IMR-90 (cell line): ENCODE measurements at regions not wholly inside any gene's neighbourhood (a gene's known extent, or its start where the extent isn't known, plus 50 kb on each side); places are given as distances from the start of the nearest gene placed in this dataset.

ENCODE experiments used
- ATAC-seq: fragments of 200-7000 bp; cut with Tn5 transposase; 2 replicates; pipeline ENCODE4 v1.9.1; 2020; ENCODE audit warnings: low read depth, mild to moderate bottlenecking, moderate library complexity
- BruUV-seq: library from RNA; stranded (reverse); fragments of 400-500 nt; replicated peaks from 2 replicates; lab custom pipeline; 2021; lab: Mats Ljungman, UMichigan
- CTCF ChIA-PET: fragments of 300-600 bp; formaldehyde crosslinking; extraction: SDS; loops from one replicate; lab custom pipeline; 2021; ENCODE audit warnings: antibody characterized with exemption; lab: Yijun Ruan, JAX
- POLR2A ChIA-PET: fragments of 300-600 bp; sonication (Branson Sonifier 250); formaldehyde crosslinking; loops from one replicate; lab custom pipeline; 2022; ENCODE audit warnings: antibody characterized with exemption; ENCODE audit not compliant: unreplicated experiment; lab: Charles Lee
- DNase-seq: peaks from one replicate; pipeline ENCODE4 v3.0.0; 2013
- H2AFZ ChIP-seq: replicated peaks from 2 replicates; pipeline ENCODE3; 2013; ENCODE audit warnings: low read length, mild to moderate bottlenecking; ENCODE audit not compliant: poor library complexity
- H2AK5ac ChIP-seq: 2 replicates; pipeline ENCODE4 v1.6.1; 2013; ENCODE audit warnings: low read depth, low read length, inconsistent platforms
- H2AK9ac ChIP-seq: replicated peaks from 2 replicates; pipeline ENCODE3; 2013; ENCODE audit warnings: mild to moderate bottlenecking, low read depth, low read length, moderate library complexity; ENCODE audit not compliant: poor library complexity
- H2BK120ac ChIP-seq: 2 replicates; pipeline ENCODE4 v1.6.1; 2013; ENCODE audit warnings: low read depth, low read length, inconsistent platforms
- H2BK15ac ChIP-seq: 3 replicates; pipeline ENCODE4 v1.6.1; 2013; ENCODE audit warnings: low read depth, low read length, inconsistent platforms
- H2BK20ac ChIP-seq: 2 replicates; pipeline ENCODE4 v1.6.1; 2013; ENCODE audit warnings: low read depth, mild to moderate bottlenecking, inconsistent platforms, low read length, moderate library complexity
- H2BK5ac ChIP-seq: 2 replicates; pipeline ENCODE4 v1.6.1; 2013; ENCODE audit warnings: mild to moderate bottlenecking, low read depth, low read length, inconsistent platforms; ENCODE audit not compliant: poor library complexity, severe bottlenecking
- H3K14ac ChIP-seq: replicated peaks from 2 replicates; pipeline ENCODE4 v1.6.1; 2013; ENCODE audit warnings: low read depth, low read length, inconsistent platforms
- H3K18ac ChIP-seq: 2 replicates; pipeline ENCODE4 v1.6.1; 2013; ENCODE audit warnings: low read depth, low read length, control low read depth
- H3K23ac ChIP-seq: 2 replicates; pipeline ENCODE4 v1.6.1; 2013; ENCODE audit warnings: low read depth, low read length, inconsistent platforms
- H3K27ac ChIP-seq: 2 replicates; pipeline ENCODE4 v1.5.1; 2013; ENCODE audit warnings: mild to moderate bottlenecking, control low read depth, low read length; ENCODE audit not compliant: insufficient read depth
- H3K27me3 ChIP-seq: 2 replicates; pipeline ENCODE4 v1.6.1; 2013; ENCODE audit warnings: low read length; ENCODE audit not compliant: control insufficient read depth, insufficient read depth
- H3K36me3 ChIP-seq: 2 replicates; pipeline ENCODE4 v1.6.1; 2013; ENCODE audit warnings: low read length, mixed read lengths; ENCODE audit not compliant: control insufficient read depth, insufficient read depth
- H3K4ac ChIP-seq: 2 replicates; pipeline ENCODE4 v1.6.1; 2013; ENCODE audit warnings: low read depth, low read length, inconsistent platforms
- H3K4me1 ChIP-seq: 2 replicates; pipeline ENCODE4 v1.6.1; 2013; ENCODE audit warnings: low read length, mixed read lengths; ENCODE audit not compliant: control insufficient read depth, insufficient read depth
- H3K4me2 ChIP-seq: 2 replicates; pipeline ENCODE4 v1.6.1; 2013; ENCODE audit warnings: low read depth, mild to moderate bottlenecking, control low read depth, low read length, moderate library complexity
- H3K4me3 ChIP-seq: 2 replicates; pipeline ENCODE4 v1.5.1; 2013; ENCODE audit warnings: low read depth, mild to moderate bottlenecking, control low read depth, low read length, moderate library complexity; ENCODE audit not compliant: insufficient read depth
- H3K56ac ChIP-seq: 2 replicates; pipeline ENCODE4 v1.6.1; 2013; ENCODE audit warnings: low read length, inconsistent platforms; ENCODE audit not compliant: insufficient read depth; ENCODE audit errors: extremely low read depth
- H3K79me1 ChIP-seq, 2 experiments: 2 replicates each; pipeline ENCODE4 v1.6.1; 2013; ENCODE audit warnings: low read length in 2 of 2, inconsistent platforms in 1 of 2, low read depth in 1 of 2
- H3K9ac ChIP-seq: 2 replicates; pipeline ENCODE4 v1.6.1; 2013; ENCODE audit warnings: low read depth, low read length, control low read depth
- H3K9me1 ChIP-seq: 2 replicates; pipeline ENCODE4 v1.6.1; 2013; ENCODE audit warnings: low read length, inconsistent platforms; ENCODE audit not compliant: insufficient read depth
- H3K9me3 ChIP-seq: 2 replicates; pipeline ENCODE4 v1.6.1; 2013; ENCODE audit warnings: low read length; ENCODE audit not compliant: control insufficient read depth, insufficient read depth
- H4K20me1 ChIP-seq: 2 replicates; pipeline ENCODE4 v1.6.1; 2013; ENCODE audit warnings: low read length, inconsistent platforms; ENCODE audit not compliant: insufficient read depth
- H4K5ac ChIP-seq: 2 replicates; pipeline ENCODE4 v1.6.1; 2013; ENCODE audit warnings: mild to moderate bottlenecking, low read depth, low read length, control low read depth
- H4K8ac ChIP-seq, 2 experiments: 2 replicates each; pipeline ENCODE4 v1.6.1; 2013; ENCODE audit warnings: low read depth in 2 of 2, low read length in 2 of 2, control low read depth in 1 of 2, inconsistent platforms in 1 of 2
- H4K91ac ChIP-seq: 2 replicates; pipeline ENCODE4 v1.6.1; 2013; ENCODE audit warnings: low read depth, low read length, inconsistent platforms; ENCODE audit not compliant: insufficient read depth
- BHLHE40 ChIP-seq: fragments of 150-350 bp; IDR thresholded peaks from 2 replicates; pipeline ENCODE4 v1.6.1; 2016; ENCODE audit warnings: mild to moderate bottlenecking, low read depth, low read length
- CEBPB ChIP-seq: IDR thresholded peaks from 2 replicates; pipeline ENCODE4 v1.6.1; 2012; ENCODE audit warnings: low read depth, low read length, improper control_type of control experiment
- CHD1 ChIP-seq: IDR thresholded peaks from 2 replicates; pipeline ENCODE4 v1.6.1; 2012; ENCODE audit warnings: low read depth, low read length, improper control_type of control experiment
- CTCF ChIP-seq: conservative IDR thresholded peaks from 2 replicates; pipeline ENCODE4 v1.5.1; 2012; ENCODE audit warnings: mild to moderate bottlenecking, low read depth, low read length, improper control_type of control experiment
- FOS ChIP-seq: fragments of 150-350 bp; IDR thresholded peaks from 2 replicates; pipeline ENCODE4 v1.6.1; 2016; ENCODE audit warnings: low read depth, low read length
- MAFK ChIP-seq: IDR thresholded peaks from 2 replicates; pipeline ENCODE4 v1.6.1; 2012; ENCODE audit warnings: low read depth, low read length, improper control_type of control experiment
- MXI1 ChIP-seq: IDR thresholded peaks from 2 replicates; pipeline ENCODE4 v1.6.1; 2012; ENCODE audit warnings: low read depth, mild to moderate bottlenecking, low read length, moderate library complexity, borderline replicate concordance
- NFE2L2 ChIP-seq: fragments of 150-350 bp; IDR thresholded peaks from 2 replicates; pipeline ENCODE4 v1.6.1; 2016; ENCODE audit warnings: low read depth, mild to moderate bottlenecking, low read length
- POLR2A ChIP-seq: IDR thresholded peaks from 2 replicates; pipeline ENCODE4 v1.6.1; 2012; ENCODE audit warnings: mild to moderate bottlenecking, low read depth, low read length
- RAD21 ChIP-seq: IDR thresholded peaks from 2 replicates; pipeline ENCODE4 v1.6.1; 2012; ENCODE audit warnings: low read length, improper control_type of control experiment
- RCOR1 ChIP-seq: IDR thresholded peaks from 2 replicates; pipeline ENCODE4 v1.6.1; 2012; ENCODE audit warnings: mild to moderate bottlenecking, low read length, improper control_type of control experiment; ENCODE audit not compliant: insufficient replicate concordance
- USF2 ChIP-seq: fragments of 150-350 bp; IDR thresholded peaks from 2 replicates; pipeline ENCODE4 v1.6.1; 2017; ENCODE audit warnings: mild to moderate bottlenecking, antibody characterized with exemption, low read length, low read depth
- whole genome bisulfite sequencing, 2 experiments: methylation state at CpG; one replicate each; pipeline versions ENCODE4 v1.1.5 to v1.1.7; 2013; ENCODE audit warnings: missing lambda C conversion rate in 2 of 2; ENCODE audit not compliant: insufficient read length in 1 of 2; ENCODE audit errors: extremely low coverage in 2 of 2; 5-methylcytosine and 5-hydroxymethylcytosine counted together
- dilution Hi-C: fragments of 300-500 bp; cut with HindIII; formaldehyde crosslinking; loops from one replicate; pipeline ENCODE4 v1.14.3; 2018; ENCODE audit warnings: low sequenced_read_pairs; ENCODE audit not compliant: unreplicated experiment
- in situ Hi-C: fragments of 300-500 bp; cut with MboI; formaldehyde crosslinking; loops from 3 replicates; pipeline ENCODE4 v1.14.3; 2019; ENCODE audit warnings: low sequenced_read_pairs, inconsistent platforms, mixed read lengths
- intact Hi-C: fragments of 100-400 bp; cut with micrococcal nuclease; formaldehyde crosslinking; loops from 2 replicates; pipeline ENCODE4 v1.10.0; 2022

- no peak overlapping the region for H3K27ac ChIP-seq
- H2BK5ac ChIP-seq: no peak overlapping the region
- ChIA-PET CTCF (no interaction called here), POLR2A (no interaction called here)
- no peak for DNase-seq
- H3K4me3 ChIP-seq: no peak overlapping the region
- in situ Hi-C loops (no loop called here), intact Hi-C loops (no loop called here), dilution Hi-C loops (no loop called here)
- H3K4ac ChIP-seq: no peak overlapping the region
- H3K4me1 ChIP-seq: no peaks in the 10 kb centered on the region
- TF ChIP-seq CTCF (no peak), MXI1 (no peak), FOS (no peak), RAD21 (no peak), CHD1 (no peak), BHLHE40 (no peak), POLR2A (no peak), MAFK (no peak), NFE2L2 (no peak), USF2 (no peak), CEBPB (no peak), RCOR1 (no peak)
- H3K36me3 ChIP-seq: no peaks in the 10 kb centered on the region
- no peak overlapping the region for H2AFZ ChIP-seq
- H3K9me3 ChIP-seq: 0 out of 2 replicates have a peak, but pooled peaks cover 2% of the 10 kb centered on the region
- no peaks in the 10 kb centered on the region for H3K27me3 ChIP-seq
- H3K9ac ChIP-seq: no peak overlapping the region
- whole genome bisulfite sequencing, 2 experiments: no CpG with 5 or more reads among the region's 4 CpGs
- H3K56ac ChIP-seq: no peak overlapping the region
- H2AK5ac ChIP-seq: no peak overlapping the region
- no peak overlapping the region for H3K23ac ChIP-seq
- no peak overlapping the region for H4K8ac ChIP-seq
- no peak overlapping the region for H3K18ac ChIP-seq
- no peak overlapping the region for H4K5ac ChIP-seq
- H3K14ac ChIP-seq: no peak overlapping the region
- no peaks in the 10 kb centered on the region for H3K79me1 ChIP-seq
- no TSS peak for BruUV-seq
- H4K20me1 ChIP-seq: no peaks in the 10 kb centered on the region
- H4K91ac ChIP-seq: no peak overlapping the region
- H2BK15ac ChIP-seq: no peak overlapping the region
- H2AK9ac ChIP-seq: no peak overlapping the region
- H2BK20ac ChIP-seq: no peak overlapping the region
- no peak overlapping the region for H3K4me2 ChIP-seq
- no peak overlapping the region for H2BK120ac ChIP-seq
- H3K9me1 ChIP-seq: no peaks in the 10 kb centered on the region
- no peak for ATAC-seq
These were observed 264.3 kb downstream of the RAP2B start for GRCh38 chr3:153426344-153426743.
